ENCODE measurements at regions not wholly inside any gene's neighbourhood (a gene's known extent, or its start where the extent isn't known, plus 50 kb on each side); places are given as distances from the start of the nearest gene placed in this dataset.
A peak's percentile ranks its signal among the peaks of the same experiment; 100 is the strongest.

DNA sequence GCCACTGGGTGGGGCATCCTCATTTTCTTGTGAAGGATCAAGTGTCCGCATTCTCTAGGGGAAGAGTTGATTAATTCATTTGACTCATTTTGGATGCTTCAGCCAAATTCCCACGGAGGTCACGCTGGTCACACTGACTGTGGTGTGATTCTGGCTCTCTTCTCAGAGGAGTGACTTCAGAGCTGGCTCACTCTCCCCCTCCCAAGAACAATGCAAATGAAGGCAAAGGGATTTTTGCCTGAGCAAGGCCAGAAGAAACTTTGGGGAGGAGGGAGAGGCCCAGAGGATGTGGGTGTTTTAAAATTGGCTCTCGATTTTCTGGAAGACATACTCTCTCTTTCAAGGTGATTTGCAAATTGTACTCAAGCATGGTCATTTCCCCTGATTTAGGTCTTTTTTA, 51.1 kb upstream of the LMO2 start:
- TF ChIP-seq, protein P1, sequence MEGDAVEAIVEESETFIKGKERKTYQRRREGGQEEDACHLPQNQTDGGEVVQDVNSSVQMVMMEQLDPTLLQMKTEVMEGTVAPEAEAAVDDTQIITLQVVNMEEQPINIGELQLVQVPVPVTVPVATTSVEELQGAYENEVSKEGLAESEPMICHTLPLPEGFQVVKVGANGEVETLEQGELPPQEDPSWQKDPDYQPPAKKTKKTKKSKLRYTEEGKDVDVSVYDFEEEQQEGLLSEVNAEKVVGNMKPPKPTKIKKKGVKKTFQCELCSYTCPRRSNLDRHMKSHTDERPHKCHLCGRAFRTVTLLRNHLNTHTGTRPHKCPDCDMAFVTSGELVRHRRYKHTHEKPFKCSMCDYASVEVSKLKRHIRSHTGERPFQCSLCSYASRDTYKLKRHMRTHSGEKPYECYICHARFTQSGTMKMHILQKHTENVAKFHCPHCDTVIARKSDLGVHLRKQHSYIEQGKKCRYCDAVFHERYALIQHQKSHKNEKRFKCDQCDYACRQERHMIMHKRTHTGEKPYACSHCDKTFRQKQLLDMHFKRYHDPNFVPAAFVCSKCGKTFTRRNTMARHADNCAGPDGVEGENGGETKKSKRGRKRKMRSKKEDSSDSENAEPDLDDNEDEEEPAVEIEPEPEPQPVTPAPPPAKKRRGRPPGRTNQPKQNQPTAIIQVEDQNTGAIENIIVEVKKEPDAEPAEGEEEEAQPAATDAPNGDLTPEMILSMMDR (IDR thresholded peaks at IDR 0.05; ENCODE audit: insufficient read depth, low read depth, low read length) = peak; percentile 8
- TF ChIP-seq EZH2 (IDR thresholded peaks at IDR 0.05; ENCODE audit: insufficient read depth, low read length) = no peak

Data from astrocyte (in vitro differentiated cells and primary cell).